ENCODE measurements at regions not wholly inside any gene's neighbourhood (a gene's known extent, or its start where the extent isn't known, plus 50 kb on each side); places are given as distances from the start of the nearest gene placed in this dataset.

- H3K36me3 ChIP-seq = peaks cover 4 to 81% of the 10 kb centered on the region in 2 donors
- H3K27ac ChIP-seq = no peak overlapping the region
- H3K4me1 ChIP-seq = no peaks in the 10 kb centered on the region
- ATAC-seq = no peak
- H3K9me3 ChIP-seq = no peaks in the 10 kb centered on the region
- no peak for TF ChIP-seq EP300 (IDR thresholded peaks at IDR 0.05)
- no peak for TF ChIP-seq POLR2AphosphoS5 (IDR thresholded peaks at IDR 0.05)
- no peak for TF ChIP-seq POLR2A (IDR thresholded peaks at IDR 0.05)
- TF ChIP-seq CTCF (IDR thresholded peaks at IDR 0.05) = no peak
- H3K4me3 ChIP-seq = no peak overlapping the region
- 60 to 88% methylated on average over 3 to 5 of the region's 5 CpGs for WGBS, 2 donors (ENCODE audit: low coverage in 1 of 2)
- no peaks in the 10 kb centered on the region for H3K27me3 ChIP-seq
Observed at GRCh38 chr6:144460327-144461095, 175.4 kb downstream of the UTRN start.

- 100% methylated on average over 2 to 3 of the region's 3 CpGs for WGBS, 2 donors (ENCODE audit: low coverage in 1 of 2)
- no peak for ATAC-seq
- Histone ChIP-seq H3K36me3 (peaks cover 4 to 88% of the 10 kb centered on the region in 2 donors), H3K27ac (no peak overlapping the region), H3K4me3 (no peak overlapping the region), H3K4me1 (no peaks in the 10 kb centered on the region), H3K9me3 (no peaks in the 10 kb centered on the region), H3K27me3 (no peaks in the 10 kb centered on the region)
- TF ChIP-seq POLR2A (IDR thresholded peaks at IDR 0.05) = no peak
- no peak for TF ChIP-seq CTCF (IDR thresholded peaks at IDR 0.05)
- TF ChIP-seq EP300 (IDR thresholded peaks at IDR 0.05) = no peak
Observed at GRCh38 chr6:144462058-144462457, 176.9 kb downstream of the UTRN start.

GRCh38 chr6:144466716-144467115 is 181.6 kb downstream of the UTRN start:
- no peak for ATAC-seq
- no peak for TF ChIP-seq POLR2AphosphoS5 (IDR thresholded peaks at IDR 0.05)
- no peak for TF ChIP-seq EP300 (IDR thresholded peaks at IDR 0.05)
- TF ChIP-seq POLR2A (IDR thresholded peaks at IDR 0.05) = no peak
- TF ChIP-seq CTCF (IDR thresholded peaks at IDR 0.05) = no peak
- Histone ChIP-seq H3K4me3 (no peak overlapping the region), H3K27me3 (no peaks in the 10 kb centered on the region), H3K4me1 (no peaks in the 10 kb centered on the region), H3K9me3 (no peaks in the 10 kb centered on the region), H3K36me3 (peaks cover 0 to 61% of the 10 kb centered on the region in 2 donors), H3K27ac (no peak overlapping the region)
- WGBS, 2 donors (ENCODE audit: low coverage in 1 of 2) = 90 to 91% methylated on average over 2 of the region's 2 CpGs

- no peak for ATAC-seq
- Histone ChIP-seq H3K4me3 (no peak overlapping the region), H3K9me3 (no peaks in the 10 kb centered on the region), H3K27me3 (no peaks in the 10 kb centered on the region), H3K36me3 (peaks cover 0 to 59% of the 10 kb centered on the region in 2 donors), H3K4me1 (no peaks in the 10 kb centered on the region), H3K27ac (no peak overlapping the region)
- WGBS, 2 donors (ENCODE audit: low coverage in 1 of 2) = 84 to 86% methylated on average over 1 to 8 of the region's 8 CpGs
- TF ChIP-seq EP300 (IDR thresholded peaks at IDR 0.05) = no peak
- no peak for TF ChIP-seq POLR2AphosphoS5 (IDR thresholded peaks at IDR 0.05)
- TF ChIP-seq POLR2A (IDR thresholded peaks at IDR 0.05) = no peak
- no peak for TF ChIP-seq CTCF (IDR thresholded peaks at IDR 0.05)
Observed at GRCh38 chr6:144467172-144467762, 182.1 kb downstream of the UTRN start.

GRCh38 chr6:144467921-144468320 is 182.8 kb downstream of the UTRN start:
- no peak overlapping the region for H3K4me3 ChIP-seq
- H3K27ac ChIP-seq = no peak overlapping the region
- H3K36me3 ChIP-seq = peaks cover 0 to 53% of the 10 kb centered on the region in 2 donors
- no peak for ATAC-seq
- no peaks in the 10 kb centered on the region for H3K4me1 ChIP-seq
- no peak for TF ChIP-seq EP300 (IDR thresholded peaks at IDR 0.05)
- WGBS, 2 donors (ENCODE audit: low coverage in 1 of 2) = 79 to 91% methylated on average over 2 of the region's 2 CpGs
- no peaks in the 10 kb centered on the region for H3K27me3 ChIP-seq
- no peaks in the 10 kb centered on the region for H3K9me3 ChIP-seq

Measured in gastroesophageal sphincter (tissue), 4 donors.